ENCODE measurements at regions not wholly inside any gene's neighbourhood (a gene's known extent, or its start where the extent isn't known, plus 50 kb on each side); places are given as distances from the start of the nearest gene placed in this dataset.

- ChIA-PET RAD21 (ENCODE audit: low non-redundant PET in 1 of 2, low total read pairs in 2 of 2, uncharacterized antibody in 2 of 2, unreplicated experiment in 2 of 2) (no interaction called here), CTCF (no interaction called here)
- no TSS peak for BruUV-seq (replicated peaks)
Observed at GRCh38 chr11:113627297-113627696, 78.8 kb downstream of the TMPRSS5 start.

GRCh38 chr11:113626736-113627135, 79.4 kb downstream of the TMPRSS5 start:
- Histone ChIP-seq H3K4me2 (ENCODE audit: low read length) (no peak overlapping the region), H3K36me3 (ENCODE audit: control insufficient read depth in 1 of 2, insufficient read depth in 2 of 2, low read length in 2 of 2) (no peaks in the 10 kb centered on the region), H3K4me1 (ENCODE audit: control insufficient read depth in 1 of 2, insufficient read depth in 2 of 2, low read length in 2 of 2) (no peaks in the 10 kb centered on the region), H3K27ac (ENCODE audit: low read depth, low read length) (no peak overlapping the region), H3K4me3 (replicated peaks in 1 of 2; ENCODE audit: low read depth in 1 of 2, low read length in 2 of 2) (no peak overlapping the region), H3K9ac (ENCODE audit: low read length) (no peak overlapping the region), H3K9me3 (ENCODE audit: control insufficient read depth in 1 of 2, insufficient read depth in 1 of 2, low read depth in 1 of 2, low read length in 2 of 2) (no peaks in the 10 kb centered on the region), H3K9me2 (ENCODE audit: insufficient read depth) (no peaks in the 10 kb centered on the region), H2AFZ (ENCODE audit: low read depth, low read length, poor library complexity, severe bottlenecking) (no peak overlapping the region), H3K79me2 (ENCODE audit: insufficient read depth, low read length) (no peaks in the 10 kb centered on the region), H3K27me3 (ENCODE audit: insufficient read depth, low read length) (peaks cover 19% of the 10 kb centered on the region; the same call in 1 of the 2 replicates), H4K20me1 (ENCODE audit: insufficient read depth) (no peaks in the 10 kb centered on the region)
- ChIA-PET POLR2A (no interaction called here), CTCF (no interaction called here), RAD21 (ENCODE audit: low non-redundant PET in 1 of 2, low total read pairs in 2 of 2, uncharacterized antibody in 2 of 2, unreplicated experiment in 2 of 2) (no interaction called here)
- no peak for DNase-seq (ENCODE audit: low read depth, low spot score)
- intact Hi-C loops (cut with micrococcal nuclease): no loop called here
- no peak for ATAC-seq
- BruUV-seq (replicated peaks): no TSS peak
- TF ChIP-seq SIN3A (IDR thresholded peaks at IDR 0.05; ENCODE audit: low read depth) (no peak), EZH2 (IDR thresholded peaks at IDR 0.05) (no peak), SP1 (IDR thresholded peaks at IDR 0.05; ENCODE audit: low read depth) (no peak), ELF1 (IDR thresholded peaks at IDR 0.05; ENCODE audit: borderline replicate concordance, low read depth) (no peak), REST (IDR thresholded peaks at IDR 0.05; ENCODE audit: low read depth) (no peak), POLR2A (IDR thresholded peaks at IDR 0.05; ENCODE audit: borderline replicate concordance, extremely low read depth, insufficient read depth, insufficient read length) (no peak), POLR2AphosphoS5 (IDR thresholded peaks at IDR 0.05; ENCODE audit: low read depth, low read length) (no peak), ZBTB33 (IDR thresholded peaks at IDR 0.05; ENCODE audit: extremely low read depth, insufficient replicate concordance, low read length) (no peak), ZNF274 (IDR thresholded peaks at IDR 0.05; ENCODE audit: low read depth, low read length) (no peak), TCF7L2 (IDR thresholded peaks at IDR 0.05; ENCODE audit: borderline replicate concordance, extremely low read depth, insufficient read depth, insufficient read length) (no peak), MAX (IDR thresholded peaks at IDR 0.05) (no peak), CEBPB (IDR thresholded peaks at IDR 0.05; ENCODE audit: low read depth) (no peak), SRF (IDR thresholded peaks at IDR 0.05; ENCODE audit: low read depth) (no peak)

More at GRCh38 chr11:113627297-113627696, 78.8 kb downstream of the TMPRSS5 start:
- no peak for TF ChIP-seq EZH2 (IDR thresholded peaks at IDR 0.05)
- no peaks in the 10 kb centered on the region for H3K9me3 ChIP-seq (ENCODE audit: control insufficient read depth in 1 of 2, insufficient read depth in 1 of 2, low read depth in 1 of 2, low read length in 2 of 2)
- no peak overlapping the region for H3K4me2 ChIP-seq (ENCODE audit: low read length)
- no peaks in the 10 kb centered on the region for H3K4me1 ChIP-seq (ENCODE audit: control insufficient read depth in 1 of 2, insufficient read depth in 2 of 2, low read length in 2 of 2)
- H3K9me2 ChIP-seq (ENCODE audit: insufficient read depth): no peaks in the 10 kb centered on the region
- no peak overlapping the region for H3K4me3 ChIP-seq (replicated peaks in 1 of 2; ENCODE audit: low read depth in 1 of 2, low read length in 2 of 2)
- H2AFZ ChIP-seq (ENCODE audit: low read depth, low read length, poor library complexity, severe bottlenecking): no peak overlapping the region
- H3K36me3 ChIP-seq (ENCODE audit: control insufficient read depth in 1 of 2, insufficient read depth in 2 of 2, low read length in 2 of 2): no peaks in the 10 kb centered on the region
- intact Hi-C loops (cut with micrococcal nuclease): no loop called here
- no peak overlapping the region for H3K27ac ChIP-seq (ENCODE audit: low read depth, low read length)
- POLR2A ChIA-PET: no interaction called here
- no peaks in the 10 kb centered on the region for H3K79me2 ChIP-seq (ENCODE audit: insufficient read depth, low read length)
- H3K27me3 ChIP-seq (ENCODE audit: insufficient read depth, low read length): peaks cover 19% of the 10 kb centered on the region; the same call in 1 of the 2 replicates
- no peaks in the 10 kb centered on the region for H4K20me1 ChIP-seq (ENCODE audit: insufficient read depth)
- no peak overlapping the region for H3K9ac ChIP-seq (ENCODE audit: low read length)
- no peak for DNase-seq (ENCODE audit: low read depth, low spot score)
- ATAC-seq: no peak

Measured in HCT116 (cell line).